ENCODE measurements at regions not wholly inside any gene's neighbourhood (a gene's known extent, or its start where the extent isn't known, plus 50 kb on each side); places are given as distances from the start of the nearest gene placed in this dataset.
"Not testable (repeated sequence)": the region's sequence is repeated elsewhere in the genome, so short reads cannot be mapped to it uniquely, and the experiment has no call there.

GRCh38 chr5:63205976-63206375 lies 627.4 kb downstream of the LRRC70 start:
- DNase-seq (ENCODE audit: low spot score) = no peak

- no peak for DNase-seq (ENCODE audit: low spot score)
Observed at GRCh38 chr5:63201738-63202137, 623.1 kb downstream of the LRRC70 start.

GRCh38 chr5:63194126-63194525 lies 615.5 kb downstream of the LRRC70 start:
- DNase-seq (ENCODE audit: low spot score) = no peak

- not testable (repeated sequence) for DNase-seq (ENCODE audit: low spot score)
Observed at GRCh38 chr5:63180190-63180589, 601.6 kb downstream of the LRRC70 start.

GRCh38 chr5:63175850-63176249 lies 597.2 kb downstream of the LRRC70 start:
- no peak for DNase-seq (ENCODE audit: low spot score)

- DNase-seq (ENCODE audit: low spot score) = no peak
Observed at GRCh38 chr5:63170486-63170885, 591.9 kb downstream of the LRRC70 start.

GRCh38 chr5:63164838-63165535 lies 586.4 kb downstream of the LRRC70 start:
- no peak for DNase-seq (ENCODE audit: low spot score)

- DNase-seq (ENCODE audit: low spot score) = no peak
Observed at GRCh38 chr5:63164339-63164738, 585.7 kb downstream of the LRRC70 start.

GRCh38 chr5:63155310-63155631 lies 576.7 kb downstream of the LRRC70 start:
- DNase-seq (ENCODE audit: low spot score) = no peak

GRCh38 chr5:63154476-63155309 lies 576.1 kb downstream of the LRRC70 start:
- no peak for DNase-seq (ENCODE audit: low spot score)

- DNase-seq (ENCODE audit: low spot score) = no peak
Observed at GRCh38 chr5:63152871-63153270, 574.3 kb downstream of the LRRC70 start.

- no peak for DNase-seq (ENCODE audit: low spot score)
Observed at GRCh38 chr5:63145167-63145566, 566.5 kb downstream of the LRRC70 start.

- no peak for DNase-seq (ENCODE audit: low spot score)
Observed at GRCh38 chr5:63141591-63141990, 563.0 kb downstream of the LRRC70 start.

GRCh38 chr5:63135291-63135690 lies 556.7 kb downstream of the LRRC70 start:
- no peak for DNase-seq (ENCODE audit: low spot score)

- DNase-seq (ENCODE audit: low spot score) = no peak
Observed at GRCh38 chr5:63131626-63132285, 553.1 kb downstream of the LRRC70 start.

- no peak for DNase-seq (ENCODE audit: low spot score)
Observed at GRCh38 chr5:63128761-63129160, 550.1 kb downstream of the LRRC70 start.

- DNase-seq (ENCODE audit: low spot score) = no peak
Observed at GRCh38 chr5:63128018-63128417, 549.4 kb downstream of the LRRC70 start.

- DNase-seq (ENCODE audit: low spot score) = no peak
Observed at GRCh38 chr5:63127054-63127453, 548.4 kb downstream of the LRRC70 start.

- DNase-seq (ENCODE audit: low spot score) = peak; percentile 22
Observed at GRCh38 chr5:63125862-63126261, 547.2 kb downstream of the LRRC70 start.

GRCh38 chr5:63125392-63125791 lies 546.8 kb downstream of the LRRC70 start:
- no peak for DNase-seq (ENCODE audit: low spot score)

GRCh38 chr5:63124266-63124665 lies 545.6 kb downstream of the LRRC70 start:
- DNase-seq (ENCODE audit: low spot score) = no peak

- no peak for DNase-seq (ENCODE audit: low spot score)
Observed at GRCh38 chr5:63121471-63121870, 542.9 kb downstream of the LRRC70 start.

- no peak for DNase-seq (ENCODE audit: low spot score)
Observed at GRCh38 chr5:63118221-63118620, 539.6 kb downstream of the LRRC70 start.

Data from D341Med (cell line).